ENCODE measurements at regions not wholly inside any gene's neighbourhood (a gene's known extent, or its start where the extent isn't known, plus 50 kb on each side); places are given as distances from the start of the nearest gene placed in this dataset.

GRCh38 chr13:50125554-50126262 lies 110.5 kb downstream of the KCNRG start:
- TF ChIP-seq BACH2 (CRISPR knock-in tag; IDR thresholded peaks at IDR 0.05; ENCODE audit: borderline replicate concordance) (no peak), CSDC2 (CRISPR knock-in tag; IDR thresholded peaks at IDR 0.05) (peak; percentile 75; the same call in 1 of the 2 replicates)
- peak; percentile 21 for ATAC-seq

- no peak for TF ChIP-seq ZFP30 (CRISPR knock-in tag; IDR thresholded peaks at IDR 0.05)
- no peak for TF ChIP-seq PPARA (CRISPR knock-in tag; IDR thresholded peaks at IDR 0.05; ENCODE audit: borderline replicate concordance)
- TF ChIP-seq RARB (CRISPR knock-in tag; IDR thresholded peaks at IDR 0.05), result no peak
- no peak for TF ChIP-seq ESRRG (CRISPR knock-in tag; IDR thresholded peaks at IDR 0.05)
- no peak for TF ChIP-seq GLIS3 (CRISPR knock-in tag; IDR thresholded peaks at IDR 0.05)
- no peak for TF ChIP-seq ISL1 (CRISPR knock-in tag; IDR thresholded peaks at IDR 0.05)
- no peak for TF ChIP-seq ZC3H10 (CRISPR knock-in tag; IDR thresholded peaks at IDR 0.05)
- no peak for TF ChIP-seq ZNF565 (CRISPR knock-in tag; conservative IDR thresholded peaks at IDR 0.05; ENCODE audit: low read depth)
- no peak for TF ChIP-seq CSRNP3 (CRISPR knock-in tag; IDR thresholded peaks at IDR 0.05)
- TF ChIP-seq TOX (CRISPR knock-in tag; IDR thresholded peaks at IDR 0.05; ENCODE audit: borderline replicate concordance), result no peak
- no peak for TF ChIP-seq ZFP3 (CRISPR knock-in tag; IDR thresholded peaks at IDR 0.05)
- TF ChIP-seq CSDC2 (CRISPR knock-in tag; IDR thresholded peaks at IDR 0.05), result no peak
- TF ChIP-seq PATZ1 (CRISPR knock-in tag; IDR thresholded peaks at IDR 0.05; ENCODE audit: borderline replicate concordance), result no peak
- no peak for TF ChIP-seq ZNF8 (CRISPR knock-in tag; IDR thresholded peaks at IDR 0.05)
- no peak for TF ChIP-seq SNAI2 (CRISPR knock-in tag; IDR thresholded peaks at IDR 0.05)
- TF ChIP-seq POU6F1 (CRISPR knock-in tag; IDR thresholded peaks at IDR 0.05; ENCODE audit: borderline replicate concordance, low read depth), result no peak
- no peak for TF ChIP-seq CREB5 (CRISPR knock-in tag; IDR thresholded peaks at IDR 0.05; ENCODE audit: low read depth)
- no peak for ATAC-seq
Observed at GRCh38 chr13:50126263-50126992, 111.2 kb downstream of the KCNRG start.

- no peak for ATAC-seq
- TF ChIP-seq ZNF565 (CRISPR knock-in tag; conservative IDR thresholded peaks at IDR 0.05; ENCODE audit: low read depth) (no peak), CSRNP3 (CRISPR knock-in tag; IDR thresholded peaks at IDR 0.05) (no peak), ZFP3 (CRISPR knock-in tag; IDR thresholded peaks at IDR 0.05) (no peak), PPARA (CRISPR knock-in tag; IDR thresholded peaks at IDR 0.05; ENCODE audit: borderline replicate concordance) (no peak), ZFP30 (CRISPR knock-in tag; IDR thresholded peaks at IDR 0.05) (no peak), RARB (CRISPR knock-in tag; IDR thresholded peaks at IDR 0.05) (no peak), TCF4 (CRISPR knock-in tag; IDR thresholded peaks at IDR 0.05; ENCODE audit: borderline replicate concordance) (no peak), ISL1 (CRISPR knock-in tag; IDR thresholded peaks at IDR 0.05) (no peak), PATZ1 (CRISPR knock-in tag; IDR thresholded peaks at IDR 0.05; ENCODE audit: borderline replicate concordance) (no peak), ZNF8 (CRISPR knock-in tag; IDR thresholded peaks at IDR 0.05) (no peak)
Observed at GRCh38 chr13:50126993-50127725, 111.9 kb downstream of the KCNRG start.

Data from SK-N-SH treated with all-trans-retinoic acid at 6 μM for 48 hours (cell line).